HG03378 (cell line): ENCODE measurements at regions not wholly inside any gene's neighbourhood (a gene's known extent, or its start where the extent isn't known, plus 50 kb on each side); places are given as distances from the start of the nearest gene placed in this dataset.

ENCODE experiments used
- ATAC-seq: cut with Tn5 transposase; IDR thresholded peaks from one replicate; pipeline ENCODE4 v1.9.1; 2021; ENCODE audit warnings: mild to moderate bottlenecking, moderate library complexity; ENCODE audit not compliant: unreplicated experiment

- no peak for ATAC-seq
Observed at GRCh38 chr10:21068026-21068656, 171.0 kb upstream of the NEBL start.

GRCh38 chr10:21065621-21066248 lies 168.6 kb upstream of the NEBL start:
- no peak for ATAC-seq

- ATAC-seq, result no peak
Observed at GRCh38 chr10:21061982-21062381, 164.9 kb upstream of the NEBL start.

DNA sequence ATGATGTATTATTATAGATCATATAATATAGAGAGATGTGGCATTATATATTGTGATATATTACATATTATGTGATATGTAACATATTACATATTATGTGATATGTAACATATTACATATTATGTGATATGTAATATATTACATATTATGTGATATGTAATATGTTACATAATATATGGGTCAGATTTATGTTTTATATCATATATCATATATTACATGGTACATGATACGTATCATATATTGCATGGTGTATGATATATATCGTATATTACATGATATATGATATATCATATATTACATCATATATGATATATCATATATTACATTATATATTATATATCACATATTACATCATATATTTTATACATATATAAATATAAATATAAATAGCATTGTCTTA lies 164.1 kb upstream of the NEBL start:
- no peak for ATAC-seq

GRCh38 chr10:21060626-21061025 lies 163.5 kb upstream of the NEBL start:
- ATAC-seq, result no peak

GRCh38 chr10:21057989-21058388 lies 160.9 kb upstream of the NEBL start:
- ATAC-seq, result no peak

DNA sequence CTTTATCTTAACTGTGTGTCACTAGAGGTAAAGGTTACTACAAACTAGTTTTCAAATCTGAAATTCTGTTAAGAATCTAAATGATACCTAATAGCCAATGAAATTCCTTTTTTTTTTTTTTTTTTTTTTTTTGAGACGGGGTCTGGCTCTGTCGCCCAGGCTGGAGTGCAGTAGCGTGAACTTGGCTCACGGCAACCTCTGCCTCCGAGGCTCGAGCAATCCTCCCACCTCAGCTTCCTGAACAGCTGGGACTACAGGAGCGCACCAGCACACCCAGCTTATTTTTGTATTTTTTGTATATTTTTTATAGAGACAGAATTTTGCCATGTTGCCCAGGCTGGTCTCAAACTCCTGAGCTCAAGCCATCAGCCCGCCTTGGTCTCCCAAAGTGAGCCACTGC lies 160.3 kb upstream of the NEBL start:
- no peak for ATAC-seq

DNA sequence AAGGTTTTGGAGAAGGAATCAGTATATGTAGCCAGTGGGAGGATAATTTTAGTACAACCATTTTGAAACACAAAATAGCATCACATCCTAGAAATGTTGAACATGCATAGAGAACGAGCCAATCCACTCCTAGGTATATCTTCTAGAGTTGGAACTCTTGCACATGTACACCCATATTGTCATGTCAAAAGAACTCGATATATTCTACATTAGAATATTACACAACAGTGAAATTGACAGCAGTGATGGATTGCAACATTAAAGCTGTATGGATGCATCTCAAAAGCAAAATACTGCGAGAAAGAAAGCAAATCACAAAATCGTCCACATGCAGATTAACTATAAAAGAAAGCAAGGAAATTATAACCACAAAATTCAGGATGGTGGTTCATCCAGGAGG lies 159.3 kb upstream of the NEBL start:
- no peak for ATAC-seq

DNA sequence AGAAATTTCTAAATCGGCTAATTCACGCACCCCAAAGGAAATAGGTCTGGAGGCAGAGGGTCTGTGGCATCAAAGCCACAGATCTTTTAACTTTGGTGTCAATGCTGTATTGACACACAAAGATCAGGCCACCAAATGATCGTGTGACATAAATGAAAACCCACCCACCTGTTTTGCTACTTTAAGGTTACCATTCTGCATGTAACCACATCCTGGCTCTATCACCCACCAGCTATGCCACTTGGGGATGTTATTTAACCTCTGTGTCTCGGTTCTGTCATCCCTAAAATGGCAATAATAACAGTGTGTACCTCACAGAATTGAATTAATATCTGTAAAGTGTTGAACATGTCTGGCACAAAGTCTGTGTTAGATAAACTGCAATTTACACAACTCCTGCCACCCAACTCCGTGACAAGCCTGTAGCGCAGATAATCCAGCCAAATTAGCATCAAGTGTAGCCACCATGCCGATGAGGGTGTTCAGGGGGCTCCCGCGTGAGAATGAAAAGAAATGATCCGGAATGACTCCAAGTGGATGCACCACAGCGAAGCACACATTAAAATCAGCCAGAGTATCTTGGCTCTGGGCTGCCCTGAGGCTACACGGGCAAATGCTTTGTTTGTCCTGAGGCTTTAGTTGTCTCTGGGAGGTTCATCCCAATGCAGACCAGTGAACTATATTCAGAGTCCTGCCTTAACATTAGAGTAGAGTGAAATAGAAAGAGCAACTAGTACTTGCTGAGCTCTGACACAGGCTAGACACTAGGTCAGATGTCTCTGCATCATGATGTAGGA lies 158.4 kb upstream of the NEBL start:
- ATAC-seq, result no peak

DNA sequence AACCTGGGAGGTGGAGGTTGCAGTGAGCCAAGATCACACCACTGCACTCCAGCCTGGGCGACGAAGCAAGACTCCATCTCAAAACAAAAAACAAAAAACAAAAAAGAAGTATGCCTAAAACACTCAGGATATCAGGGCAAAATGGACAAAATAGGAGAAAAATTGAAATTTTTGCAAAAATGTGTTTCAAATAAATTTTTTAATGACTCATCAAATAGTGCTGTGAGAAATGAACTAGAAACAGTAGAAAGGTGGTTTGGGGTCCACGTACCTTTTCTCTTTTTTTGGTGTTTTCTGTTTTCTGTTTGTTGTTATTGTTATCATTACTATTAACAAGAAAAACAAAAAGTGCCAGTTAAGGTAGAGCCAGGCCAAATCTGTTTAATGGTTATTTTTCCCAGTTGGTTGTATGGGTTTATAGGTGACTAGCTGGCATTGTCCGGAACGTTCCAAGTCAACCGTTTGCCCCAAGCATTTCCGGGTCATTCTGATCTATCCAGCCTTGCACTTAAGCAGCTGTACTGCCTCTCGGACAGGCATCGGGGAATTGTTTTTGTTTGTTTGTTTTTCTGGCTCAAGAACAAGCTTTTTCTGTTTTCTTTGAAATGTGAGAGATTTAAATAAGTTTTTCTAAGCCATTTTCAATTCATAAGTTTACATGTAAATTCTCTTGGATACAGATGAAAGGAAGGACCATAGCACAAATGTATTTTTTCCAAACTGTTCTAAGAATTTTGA lies 157.0 kb upstream of the NEBL start:
- ATAC-seq, result no peak

DNA sequence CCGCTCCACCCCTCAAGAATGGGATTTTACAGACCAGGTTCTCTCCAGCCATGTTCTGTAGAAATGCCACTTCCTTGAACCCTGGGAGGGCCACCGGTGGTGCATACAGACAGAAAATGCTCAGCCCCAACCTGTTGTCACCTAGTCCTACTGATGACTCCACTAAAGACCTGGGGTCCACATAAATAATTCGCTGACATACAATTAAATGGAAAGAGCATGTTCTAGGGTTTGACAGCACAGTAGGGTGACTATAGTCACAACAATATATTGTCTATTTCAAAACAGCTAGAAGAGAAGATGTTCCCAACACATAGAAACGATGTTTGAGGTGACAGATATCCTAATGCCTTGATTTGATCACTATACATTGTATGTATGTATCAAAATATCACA lies 155.6 kb upstream of the NEBL start:
- ATAC-seq, result no peak

- no peak for ATAC-seq
Observed at GRCh38 chr10:21052072-21052708, 155.1 kb upstream of the NEBL start.

DNA sequence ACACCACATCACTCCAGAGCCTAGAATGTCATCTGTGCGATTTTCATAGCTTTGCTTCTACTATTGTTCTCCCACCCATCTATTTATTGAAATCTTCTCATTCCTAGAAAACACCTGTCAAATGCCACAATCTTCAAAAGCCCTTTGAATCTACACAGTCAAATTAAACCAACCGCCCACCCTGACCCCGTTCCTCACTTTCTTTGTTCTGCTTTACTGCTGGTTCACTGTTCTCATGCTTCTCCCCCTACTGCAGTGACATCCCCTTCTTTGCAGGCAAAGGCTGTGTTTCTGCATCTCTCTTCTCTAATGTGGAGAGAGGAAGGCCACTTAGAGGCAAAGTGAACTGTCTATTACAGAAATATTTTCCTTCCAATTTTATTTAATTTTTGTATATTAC lies 152.4 kb upstream of the NEBL start:
- no peak for ATAC-seq

GRCh38 chr10:21048068-21048467 lies 151.0 kb upstream of the NEBL start:
- ATAC-seq, result no peak

DNA sequence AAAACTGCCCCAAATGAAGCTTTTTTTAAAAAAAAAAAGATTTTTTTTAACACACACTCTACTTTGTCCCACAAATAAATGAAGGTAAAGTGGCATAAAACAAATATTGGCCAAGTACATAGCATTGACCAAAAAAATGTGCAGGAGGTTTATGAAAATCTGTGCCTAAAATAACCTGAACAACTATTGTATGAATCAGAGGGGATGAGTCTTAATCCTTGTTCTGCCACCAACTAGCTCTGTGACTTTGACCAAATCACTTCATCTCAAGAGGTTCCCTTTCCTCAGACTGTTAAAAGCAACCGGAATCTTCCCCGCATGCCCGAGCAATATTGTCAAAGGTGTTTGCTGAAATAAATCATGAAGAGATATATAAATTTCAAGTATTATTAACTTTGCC lies 150.4 kb upstream of the NEBL start:
- ATAC-seq, result no peak

DNA sequence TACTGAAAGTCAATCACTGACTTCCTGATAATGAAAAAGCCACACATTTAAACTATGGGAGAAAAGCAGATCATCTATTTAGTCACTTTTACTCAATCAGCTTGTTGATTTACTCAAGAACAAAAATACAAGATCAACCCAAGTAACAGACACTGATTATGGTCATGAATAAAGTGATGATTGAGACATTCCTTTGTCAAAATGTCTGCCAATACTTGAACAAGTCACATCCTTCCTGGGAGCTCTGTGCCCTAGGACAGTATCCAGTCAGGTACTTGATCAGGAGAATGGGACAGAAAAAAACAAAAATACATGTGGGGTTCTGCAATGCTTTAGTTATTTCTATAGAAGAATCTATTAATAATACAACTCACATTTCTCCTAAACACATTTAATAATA lies 150.0 kb upstream of the NEBL start:
- no peak for ATAC-seq

GRCh38 chr10:21043044-21043443 lies 145.9 kb upstream of the NEBL start:
- no peak for ATAC-seq

GRCh38 chr10:21042536-21042935 lies 145.4 kb upstream of the NEBL start:
- no peak for ATAC-seq

DNA sequence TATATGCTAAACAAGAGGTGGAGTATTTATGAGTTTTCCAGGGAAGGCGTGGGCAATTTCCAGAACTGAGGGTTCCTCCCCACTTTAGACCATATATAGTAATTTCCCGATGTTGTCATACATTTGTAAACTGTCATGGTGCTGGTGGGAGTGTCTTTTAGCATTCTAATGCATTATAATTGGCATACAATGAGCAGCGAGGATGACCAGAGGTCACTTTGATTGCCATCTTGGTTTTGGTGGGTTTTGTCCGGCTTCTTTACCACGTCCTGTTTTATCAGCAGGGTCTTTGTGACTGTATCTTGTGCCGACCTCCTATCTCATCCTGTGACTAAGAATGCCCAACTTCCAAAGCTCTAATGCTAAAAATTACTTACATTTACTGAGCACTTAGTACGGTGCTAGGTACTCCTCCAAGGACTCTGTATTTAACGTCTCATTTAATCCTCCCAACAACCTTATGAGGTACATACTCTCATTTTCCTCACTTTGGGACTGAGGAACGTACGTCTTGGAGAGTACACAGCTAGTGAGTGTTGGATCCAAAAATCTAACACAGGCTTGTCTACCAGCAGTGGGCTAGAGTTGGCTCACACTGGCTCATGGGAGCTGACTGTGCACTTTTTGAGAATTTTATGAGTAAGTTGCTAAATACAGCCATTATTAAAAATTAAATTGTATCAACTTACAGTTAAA lies 144.8 kb upstream of the NEBL start:
- no peak for ATAC-seq

DNA sequence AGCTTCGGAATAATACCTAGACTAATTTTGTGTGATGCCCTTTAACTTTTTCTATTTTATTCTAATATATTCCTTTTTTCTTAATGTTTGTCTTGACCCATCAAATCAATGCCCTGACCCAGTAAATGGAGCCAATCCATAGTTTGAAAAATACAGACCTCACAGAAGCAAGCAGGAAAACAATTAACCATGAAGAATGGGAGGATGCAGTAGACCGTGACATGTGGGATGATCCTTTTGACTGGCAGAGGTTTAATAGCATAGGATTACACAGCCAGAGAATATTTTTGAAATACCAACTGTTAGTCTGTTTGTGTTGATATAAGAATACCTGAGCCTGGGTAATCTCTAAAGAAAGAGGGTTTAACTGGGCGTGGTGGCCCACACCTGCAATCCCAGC lies 142.6 kb upstream of the NEBL start:
- ATAC-seq, result no peak

GRCh38 chr10:21036757-21037156 lies 139.6 kb upstream of the NEBL start:
- ATAC-seq, result no peak
